Activated naive CD4-positive, alpha-beta T cell treated with anti-CD3 and anti-CD28 coated beads, Interleukin-2, amount 10 ng/mL, durations not matched to agents 7 days and 5 days (primary cell): ENCODE measurements at regions not wholly inside any gene's neighbourhood (a gene's known extent, or its start where the extent isn't known, plus 50 kb on each side); places are given as distances from the start of the nearest gene placed in this dataset.
"Not testable (repeated sequence)": the region's sequence is repeated elsewhere in the genome, so short reads cannot be mapped to it uniquely, and the experiment has no call there.

Experiments
- CTCF ChIA-PET: fragments of 350-600 bp; sonication (Branson Sonifier 250); formaldehyde crosslinking; loops from one replicate; lab custom pipeline; 2021; ENCODE audit warnings: antibody characterized with exemption; lab: Charles Lee
- DNase-seq: peaks from one replicate; pipeline ENCODE4 v3.0.0-alpha.2; 2020
- H3K27ac Mint-ChIP-seq: one replicate; pipeline ENCODE4 v1.8.0; 2021; ENCODE audit warnings: mild to moderate bottlenecking, moderate library complexity, mixed read lengths
- H3K27me3 Mint-ChIP-seq: one replicate; pipeline ENCODE4 v1.8.0; 2021; ENCODE audit warnings: mild to moderate bottlenecking, mixed read lengths
- H3K36me3 Mint-ChIP-seq: one replicate; pipeline ENCODE4 v1.8.0; 2021; ENCODE audit warnings: mixed read lengths
- H3K4me1 Mint-ChIP-seq: one replicate; pipeline ENCODE4 v1.8.0; 2021; ENCODE audit warnings: mixed read lengths
- H3K4me3 Mint-ChIP-seq: one replicate; pipeline ENCODE4 v1.8.0; 2021; ENCODE audit warnings: mild to moderate bottlenecking, moderate library complexity, mixed read lengths
- H3K9me3 Mint-ChIP-seq: one replicate; pipeline ENCODE4 v1.8.0; 2021; ENCODE audit warnings: mixed read lengths

GRCh38 chr14:89684139-89684538 is 267.1 kb upstream of the FOXN3 start:
- CTCF ChIA-PET: no interaction called here
- Mint-ChIP-seq H3K27me3 (no peaks in the 10 kb centered on the region), H3K4me3 (no peak overlapping the region), H3K27ac (peak overlapping the region; percentile 65), H3K4me1 (peaks cover 44% of the 10 kb centered on the region), H3K36me3 (peaks cover 16% of the 10 kb centered on the region), H3K9me3 (peaks cover 25% of the 10 kb centered on the region)
- DNase-seq: no peak

- Mint-ChIP-seq H3K36me3 (peaks cover 13% of the 10 kb centered on the region), H3K4me1 (peaks cover 38% of the 10 kb centered on the region), H3K4me3 (peak overlapping the region; percentile 45), H3K27ac (peak overlapping the region; percentile 89), H3K9me3 (peaks cover 15% of the 10 kb centered on the region), H3K27me3 (no peaks in the 10 kb centered on the region)
- CTCF ChIA-PET: interaction anchor here (0.7 to 1.5 kb wide), 2 partner anchors 19 to 40 kb away, joined by 3 to 4 read pairs; no protein-coding TSS in a partner anchor
- DNase-seq: peak; percentile 44
Measured at GRCh38 chr14:89681086-89682018, 264.3 kb upstream of the FOXN3 start.

- Mint-ChIP-seq H3K4me1 (peaks cover 41% of the 10 kb centered on the region), H3K9me3 (peaks cover 12% of the 10 kb centered on the region), H3K27ac (peak overlapping the region; percentile 8), H3K4me3 (no peak overlapping the region), H3K27me3 (no peaks in the 10 kb centered on the region), H3K36me3 (peaks cover 13% of the 10 kb centered on the region)
- no peak for DNase-seq
- CTCF ChIA-PET: interaction anchor here (0.7 to 1.5 kb wide), 2 partner anchors 13 to 42 kb away, joined by 3 to 4 read pairs; no protein-coding TSS in a partner anchor
Measured at GRCh38 chr14:89680156-89680555, 263.1 kb upstream of the FOXN3 start.

- H3K4me1 Mint-ChIP-seq: peaks cover 42% of the 10 kb centered on the region
- peaks cover 9% of the 10 kb centered on the region for H3K36me3 Mint-ChIP-seq
- peaks cover 6% of the 10 kb centered on the region for H3K9me3 Mint-ChIP-seq
- H3K27me3 Mint-ChIP-seq: no peaks in the 10 kb centered on the region
- CTCF ChIA-PET: no interaction called here
- H3K27ac Mint-ChIP-seq: no peak overlapping the region
- DNase-seq: no peak
- no peak overlapping the region for H3K4me3 Mint-ChIP-seq
Measured at GRCh38 chr14:89678768-89679167, 261.7 kb upstream of the FOXN3 start.

- no peaks in the 10 kb centered on the region for H3K27me3 Mint-ChIP-seq
- no peak overlapping the region for H3K4me3 Mint-ChIP-seq
- CTCF ChIA-PET: no interaction called here
- peaks cover 30% of the 10 kb centered on the region for H3K4me1 Mint-ChIP-seq
- no peak for DNase-seq
- no peak overlapping the region for H3K27ac Mint-ChIP-seq
- H3K36me3 Mint-ChIP-seq: peaks cover 3% of the 10 kb centered on the region
- peaks cover 3% of the 10 kb centered on the region for H3K9me3 Mint-ChIP-seq
Measured at GRCh38 chr14:89675590-89675989, 258.6 kb upstream of the FOXN3 start.

- no peak overlapping the region for H3K4me3 Mint-ChIP-seq
- no peak for DNase-seq
- CTCF ChIA-PET: no interaction called here
- H3K9me3 Mint-ChIP-seq: peaks cover 3% of the 10 kb centered on the region
- peaks cover 3% of the 10 kb centered on the region for H3K36me3 Mint-ChIP-seq
- peaks cover 24% of the 10 kb centered on the region for H3K4me1 Mint-ChIP-seq
- H3K27me3 Mint-ChIP-seq: no peaks in the 10 kb centered on the region
- H3K27ac Mint-ChIP-seq: no peak overlapping the region
Measured at GRCh38 chr14:89674936-89675335, 257.9 kb upstream of the FOXN3 start.

GRCh38 chr14:89674240-89674639 is 257.2 kb upstream of the FOXN3 start:
- no peak overlapping the region for H3K27ac Mint-ChIP-seq
- H3K9me3 Mint-ChIP-seq: peaks cover 4% of the 10 kb centered on the region
- peaks cover 8% of the 10 kb centered on the region for H3K36me3 Mint-ChIP-seq
- DNase-seq: no peak
- no peaks in the 10 kb centered on the region for H3K27me3 Mint-ChIP-seq
- no peak overlapping the region for H3K4me3 Mint-ChIP-seq
- CTCF ChIA-PET: no interaction called here
- peaks cover 26% of the 10 kb centered on the region for H3K4me1 Mint-ChIP-seq

GRCh38 chr14:89673512-89674225 is 256.6 kb upstream of the FOXN3 start:
- CTCF ChIA-PET: no interaction called here
- Mint-ChIP-seq H3K9me3 (peaks cover 4% of the 10 kb centered on the region), H3K27me3 (no peaks in the 10 kb centered on the region), H3K4me1 (peaks cover 31% of the 10 kb centered on the region), H3K36me3 (peaks cover 8% of the 10 kb centered on the region), H3K27ac (no peak overlapping the region), H3K4me3 (no peak overlapping the region)
- peak; percentile 24 for DNase-seq

GRCh38 chr14:89672636-89673511 is 255.8 kb upstream of the FOXN3 start:
- CTCF ChIA-PET: no interaction called here
- DNase-seq: no peak
- H3K27ac Mint-ChIP-seq: peak overlapping the region; percentile 47
- peaks cover 10% of the 10 kb centered on the region for H3K36me3 Mint-ChIP-seq
- peaks cover 33% of the 10 kb centered on the region for H3K4me1 Mint-ChIP-seq
- no peak overlapping the region for H3K4me3 Mint-ChIP-seq
- peaks cover 4% of the 10 kb centered on the region for H3K9me3 Mint-ChIP-seq
- no peaks in the 10 kb centered on the region for H3K27me3 Mint-ChIP-seq

GRCh38 chr14:89669193-89669592 is 252.2 kb upstream of the FOXN3 start:
- CTCF ChIA-PET: no interaction called here
- Mint-ChIP-seq H3K27me3 (no peaks in the 10 kb centered on the region), H3K27ac (no peak overlapping the region), H3K4me3 (no peak overlapping the region), H3K36me3 (peaks cover 18% of the 10 kb centered on the region), H3K4me1 (peaks cover 29% of the 10 kb centered on the region), H3K9me3 (peaks cover 16% of the 10 kb centered on the region)
- peak; percentile 42 for DNase-seq

GRCh38 chr14:89667983-89668382 is 250.9 kb upstream of the FOXN3 start:
- Mint-ChIP-seq H3K36me3 (peaks cover 20% of the 10 kb centered on the region), H3K4me3 (no peak overlapping the region), H3K27me3 (no peaks in the 10 kb centered on the region), H3K9me3 (peaks cover 16% of the 10 kb centered on the region), H3K27ac (no peak overlapping the region), H3K4me1 (peaks cover 18% of the 10 kb centered on the region)
- no peak for DNase-seq
- CTCF ChIA-PET: no interaction called here

GRCh38 chr14:89665300-89666081 is 248.5 kb upstream of the FOXN3 start:
- H3K4me3 Mint-ChIP-seq, DNase-seq, H3K27me3 Mint-ChIP-seq, CTCF ChIA-PET: not testable (repeated sequence)
- Mint-ChIP-seq H3K27ac (peak overlapping the region; percentile 56), H3K9me3 (peaks cover 17% of the 10 kb centered on the region), H3K4me1 (peaks cover 12% of the 10 kb centered on the region), H3K36me3 (peaks cover 19% of the 10 kb centered on the region)

- CTCF ChIA-PET: no interaction called here
- H3K9me3 Mint-ChIP-seq: peaks cover 23% of the 10 kb centered on the region
- H3K4me3 Mint-ChIP-seq: no peak overlapping the region
- H3K36me3 Mint-ChIP-seq: peaks cover 17% of the 10 kb centered on the region
- no peak overlapping the region for H3K27ac Mint-ChIP-seq
- peaks cover 2% of the 10 kb centered on the region for H3K4me1 Mint-ChIP-seq
- no peak for DNase-seq
- H3K27me3 Mint-ChIP-seq: peaks cover 4% of the 10 kb centered on the region
Measured at GRCh38 chr14:89661392-89661791, 244.4 kb upstream of the FOXN3 start.
